ENCODE measurements at regions not wholly inside any gene's neighbourhood (a gene's known extent, or its start where the extent isn't known, plus 50 kb on each side); places are given as distances from the start of the nearest gene placed in this dataset.

GRCh38 chr3:159823780-159824179, 164.9 kb upstream of the IL12A start:
- no peak for DNase-seq (ENCODE audit: low read depth in 4 of 4, low spot score in 3 of 4)

- DNase-seq (ENCODE audit: low read depth in 4 of 4, low spot score in 3 of 4): no peak
Measured at GRCh38 chr3:159824333-159824732, 164.3 kb upstream of the IL12A start.

GRCh38 chr3:159825216-159825854, 163.3 kb upstream of the IL12A start:
- no peak for DNase-seq (ENCODE audit: low read depth in 4 of 4, low spot score in 3 of 4)

GRCh38 chr3:159828542-159828943, 160.1 kb upstream of the IL12A start:
- DNase-seq (ENCODE audit: low read depth in 4 of 4, low spot score in 3 of 4): no peak

- DNase-seq (ENCODE audit: low read depth in 4 of 4, low spot score in 3 of 4): no peak
Measured at GRCh38 chr3:159829056-159829455, 159.6 kb upstream of the IL12A start.

GRCh38 chr3:159829539-159830227, 159.0 kb upstream of the IL12A start:
- DNase-seq (ENCODE audit: low read depth in 4 of 4, low spot score in 3 of 4): no peak

- no peak for DNase-seq (ENCODE audit: low read depth in 4 of 4, low spot score in 3 of 4)
Measured at GRCh38 chr3:159830523-159831154, 158.0 kb upstream of the IL12A start.

GRCh38 chr3:159831466-159831865, 157.2 kb upstream of the IL12A start:
- DNase-seq (ENCODE audit: low read depth in 4 of 4, low spot score in 3 of 4): no peak

- no peak for DNase-seq (ENCODE audit: low read depth in 4 of 4, low spot score in 3 of 4)
Measured at GRCh38 chr3:159832024-159832423, 156.6 kb upstream of the IL12A start.

- DNase-seq (ENCODE audit: low read depth in 4 of 4, low spot score in 3 of 4): no peak
Measured at GRCh38 chr3:159835126-159835525, 153.5 kb upstream of the IL12A start.

- no peak for DNase-seq (ENCODE audit: low read depth in 4 of 4, low spot score in 3 of 4)
Measured at GRCh38 chr3:159837725-159838124, 150.9 kb upstream of the IL12A start.

- DNase-seq (ENCODE audit: low read depth in 4 of 4, low spot score in 3 of 4): no peak
Measured at GRCh38 chr3:159838938-159839337, 149.7 kb upstream of the IL12A start.

- no peak for DNase-seq (ENCODE audit: low read depth in 4 of 4, low spot score in 3 of 4)
Measured at GRCh38 chr3:159839561-159840379, 148.9 kb upstream of the IL12A start, which contains the start of gene SCHIP1. TSS of gene SCHIP1 (plus strand) at chr3:159839861.

GRCh38 chr3:159840703-159841299, 147.8 kb upstream of the IL12A start:
- no peak for DNase-seq (ENCODE audit: low read depth in 4 of 4, low spot score in 3 of 4)

- no peak for DNase-seq (ENCODE audit: low read depth in 4 of 4, low spot score in 3 of 4)
Measured at GRCh38 chr3:159841766-159842165, 146.9 kb upstream of the IL12A start.

- no peak for DNase-seq (ENCODE audit: low read depth in 4 of 4, low spot score in 3 of 4)
Measured at GRCh38 chr3:159843840-159844730, 144.6 kb upstream of the IL12A start.

- DNase-seq (ENCODE audit: low read depth in 4 of 4, low spot score in 3 of 4): no peak
Measured at GRCh38 chr3:159844801-159845261, 143.8 kb upstream of the IL12A start.

- DNase-seq (ENCODE audit: low read depth in 4 of 4, low spot score in 3 of 4): no peak
Measured at GRCh38 chr3:159845737-159846136, 142.9 kb upstream of the IL12A start.

GRCh38 chr3:159846255-159846654, 142.4 kb upstream of the IL12A start:
- no peak for DNase-seq (ENCODE audit: low read depth in 4 of 4, low spot score in 3 of 4)

All from right renal pelvis (tissue), 4 donors.